Nephron progenitor cell (in vitro differentiated cells): ENCODE measurements at regions not wholly inside any gene's neighbourhood (a gene's known extent, or its start where the extent isn't known, plus 50 kb on each side); places are given as distances from the start of the nearest gene placed in this dataset.

ENCODE experiments used
- DNase-seq: peaks from one replicate; pipeline ENCODE4 v3.0.0; 2021
- H3K27ac Mint-ChIP-seq: 2 replicates; pipeline ENCODE4 v1.8.0; 2021; ENCODE audit warnings: mild to moderate bottlenecking, moderate library complexity, mixed read lengths
- H3K27me3 Mint-ChIP-seq: 2 replicates; pipeline ENCODE4 v1.8.0; 2021; ENCODE audit warnings: mild to moderate bottlenecking, low read depth, mixed read lengths; ENCODE audit not compliant: poor library complexity
- H3K36me3 Mint-ChIP-seq: 2 replicates; pipeline ENCODE4 v1.8.0; 2021; ENCODE audit warnings: low read depth, mixed read lengths
- H3K4me1 Mint-ChIP-seq: 2 replicates; pipeline ENCODE4 v1.8.0; 2021; ENCODE audit warnings: mixed read lengths
- H3K4me3 Mint-ChIP-seq: 2 replicates; pipeline ENCODE4 v1.8.0; 2021; ENCODE audit warnings: mild to moderate bottlenecking, moderate library complexity, mixed read lengths
- H3K9me3 Mint-ChIP-seq: 2 replicates; pipeline ENCODE4 v1.8.0; 2021; ENCODE audit warnings: mild to moderate bottlenecking, moderate library complexity, mixed read lengths
- TF ChIP-seq, protein P1 (sequence below): fragments of 200-600 bp; sonication (generic); IDR thresholded peaks from 2 replicates; pipeline ENCODE4 v1.5.0; 2021; ENCODE audit warnings: antibody characterized with exemption

DNA sequence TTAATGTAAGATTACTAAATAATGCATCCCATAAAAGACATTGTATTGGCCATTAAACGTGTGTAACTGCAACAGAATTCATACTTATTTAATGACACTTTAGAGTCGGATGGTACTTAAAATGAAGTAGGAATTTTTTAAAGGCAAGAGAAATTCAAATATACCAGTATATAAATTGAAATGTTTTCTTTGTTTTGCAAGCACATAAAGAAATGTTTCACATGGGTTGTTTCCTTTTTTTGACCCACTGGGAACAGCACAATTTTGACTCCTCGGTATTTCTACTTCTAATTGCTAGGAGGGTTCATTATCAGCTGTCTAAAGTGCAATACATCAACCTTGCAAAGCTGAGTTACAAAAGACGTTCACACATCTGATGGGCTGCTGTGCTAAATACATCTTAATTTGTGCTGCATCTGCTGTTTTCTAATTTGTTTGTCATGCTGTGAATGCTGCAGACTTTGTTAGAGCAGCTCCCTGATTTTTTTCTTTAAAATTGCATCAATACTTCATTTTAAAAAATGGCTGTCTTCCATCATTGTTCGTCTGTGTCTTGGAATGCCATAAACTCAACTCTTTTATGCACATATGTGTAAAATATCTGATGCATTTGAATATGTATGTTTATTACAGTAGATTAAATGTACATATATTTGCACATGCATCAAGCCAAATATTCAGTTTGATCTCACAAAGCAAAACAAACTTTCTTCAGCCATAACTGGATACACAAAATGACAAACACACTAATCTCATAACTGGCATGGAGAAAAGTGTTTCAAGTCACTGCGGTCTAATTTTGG is 454.0 kb upstream of the GRAMD2B start:
- no peaks in the 10 kb centered on the region for H3K27me3 Mint-ChIP-seq
- no peak overlapping the region for H3K27ac Mint-ChIP-seq
- H3K36me3 Mint-ChIP-seq, result no peaks in the 10 kb centered on the region
- TF ChIP-seq, protein P1, sequence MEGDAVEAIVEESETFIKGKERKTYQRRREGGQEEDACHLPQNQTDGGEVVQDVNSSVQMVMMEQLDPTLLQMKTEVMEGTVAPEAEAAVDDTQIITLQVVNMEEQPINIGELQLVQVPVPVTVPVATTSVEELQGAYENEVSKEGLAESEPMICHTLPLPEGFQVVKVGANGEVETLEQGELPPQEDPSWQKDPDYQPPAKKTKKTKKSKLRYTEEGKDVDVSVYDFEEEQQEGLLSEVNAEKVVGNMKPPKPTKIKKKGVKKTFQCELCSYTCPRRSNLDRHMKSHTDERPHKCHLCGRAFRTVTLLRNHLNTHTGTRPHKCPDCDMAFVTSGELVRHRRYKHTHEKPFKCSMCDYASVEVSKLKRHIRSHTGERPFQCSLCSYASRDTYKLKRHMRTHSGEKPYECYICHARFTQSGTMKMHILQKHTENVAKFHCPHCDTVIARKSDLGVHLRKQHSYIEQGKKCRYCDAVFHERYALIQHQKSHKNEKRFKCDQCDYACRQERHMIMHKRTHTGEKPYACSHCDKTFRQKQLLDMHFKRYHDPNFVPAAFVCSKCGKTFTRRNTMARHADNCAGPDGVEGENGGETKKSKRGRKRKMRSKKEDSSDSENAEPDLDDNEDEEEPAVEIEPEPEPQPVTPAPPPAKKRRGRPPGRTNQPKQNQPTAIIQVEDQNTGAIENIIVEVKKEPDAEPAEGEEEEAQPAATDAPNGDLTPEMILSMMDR, result no peak
- DNase-seq, result no peak
- no peak overlapping the region for H3K4me3 Mint-ChIP-seq
- peaks cover 59% of the 10 kb centered on the region for H3K4me1 Mint-ChIP-seq
- peaks cover 12% of the 10 kb centered on the region for H3K9me3 Mint-ChIP-seq

DNA sequence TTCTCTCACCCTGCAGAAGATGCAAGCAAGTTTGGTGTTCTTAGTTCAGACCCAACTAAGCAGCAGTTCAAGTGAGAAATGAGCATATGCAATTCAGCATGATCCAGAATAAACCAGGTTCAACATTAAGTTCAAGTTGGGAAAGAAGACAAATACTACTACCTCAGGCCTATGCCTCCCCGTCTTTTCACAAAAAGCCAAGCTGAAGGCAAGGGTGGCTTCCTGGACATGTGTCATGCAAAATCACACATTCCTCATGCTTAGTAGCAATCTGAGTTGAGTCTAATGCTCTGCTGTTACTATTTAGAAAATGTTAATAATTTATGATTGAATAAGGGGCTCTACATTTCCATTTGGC is 453.4 kb upstream of the GRAMD2B start:
- Mint-ChIP-seq H3K4me3 (no peak overlapping the region), H3K27ac (no peak overlapping the region), H3K4me1 (peaks cover 60% of the 10 kb centered on the region), H3K36me3 (no peaks in the 10 kb centered on the region), H3K27me3 (no peaks in the 10 kb centered on the region), H3K9me3 (peaks cover 10% of the 10 kb centered on the region)
- DNase-seq, result no peak
- TF ChIP-seq, protein P1, result no peak

DNA sequence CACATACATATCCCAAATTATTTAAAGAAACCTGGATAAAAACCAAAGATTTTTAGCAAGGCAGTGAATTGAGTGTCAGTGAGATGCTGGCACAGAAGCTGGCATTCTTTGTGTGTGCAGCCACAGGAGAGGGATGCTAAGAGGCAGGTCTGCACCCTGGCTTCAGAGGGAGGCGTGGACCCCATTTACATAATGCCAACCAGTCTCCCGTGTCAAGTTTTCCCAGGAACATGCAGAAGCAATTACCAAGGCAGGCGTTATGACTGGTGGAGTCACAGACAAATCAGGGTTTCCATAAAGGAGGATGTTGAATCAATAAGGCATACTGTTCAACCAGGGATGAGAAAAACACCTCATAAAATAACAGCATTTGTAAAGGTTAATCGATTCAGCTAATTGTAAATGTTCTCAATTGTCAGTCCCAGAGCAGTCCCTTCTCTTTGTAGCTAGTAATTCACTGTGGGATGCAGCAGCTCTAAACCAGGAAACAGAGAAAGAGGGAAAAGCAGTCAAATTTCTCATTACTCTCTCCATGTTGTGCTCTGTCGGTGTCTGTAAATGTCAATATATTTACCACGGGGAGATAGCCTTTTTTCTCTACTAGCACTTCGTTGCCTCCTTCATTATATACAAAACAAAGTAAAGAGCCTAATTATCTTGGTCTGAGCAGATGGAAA is 452.4 kb upstream of the GRAMD2B start:
- Mint-ChIP-seq H3K4me1 (peaks cover 55% of the 10 kb centered on the region), H3K9me3 (peaks cover 8% of the 10 kb centered on the region), H3K27me3 (no peaks in the 10 kb centered on the region), H3K27ac (peak overlapping the region; percentile 31), H3K36me3 (no peaks in the 10 kb centered on the region), H3K4me3 (no peak overlapping the region)
- TF ChIP-seq, protein P1, result no peak
- no peak for DNase-seq

DNA sequence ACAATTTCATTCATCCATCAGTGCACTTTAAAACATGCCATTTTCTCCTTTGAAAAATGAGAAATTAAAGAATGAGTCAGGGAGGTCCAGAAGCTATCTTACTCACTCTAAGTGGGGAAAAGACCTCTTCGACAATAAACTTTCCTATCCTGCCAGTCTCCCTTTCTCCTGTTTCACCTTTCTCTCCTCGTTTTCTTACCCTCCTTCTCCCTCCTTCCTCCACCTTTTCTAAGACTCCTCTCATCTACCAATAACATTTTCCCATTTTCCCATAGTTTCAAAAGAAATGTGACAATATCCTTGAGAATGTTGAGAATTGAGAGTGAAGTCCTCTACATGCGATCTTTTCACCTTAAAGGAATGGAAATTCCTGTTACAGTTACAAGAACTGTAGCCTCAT is 450.5 kb upstream of the GRAMD2B start:
- H3K36me3 Mint-ChIP-seq, result no peaks in the 10 kb centered on the region
- no peak for DNase-seq
- TF ChIP-seq, protein P1, result no peak
- no peaks in the 10 kb centered on the region for H3K9me3 Mint-ChIP-seq
- H3K4me1 Mint-ChIP-seq, result peaks cover 50% of the 10 kb centered on the region
- H3K27me3 Mint-ChIP-seq, result no peaks in the 10 kb centered on the region
- H3K27ac Mint-ChIP-seq, result peak overlapping the region; percentile 12
- no peak overlapping the region for H3K4me3 Mint-ChIP-seq

DNA sequence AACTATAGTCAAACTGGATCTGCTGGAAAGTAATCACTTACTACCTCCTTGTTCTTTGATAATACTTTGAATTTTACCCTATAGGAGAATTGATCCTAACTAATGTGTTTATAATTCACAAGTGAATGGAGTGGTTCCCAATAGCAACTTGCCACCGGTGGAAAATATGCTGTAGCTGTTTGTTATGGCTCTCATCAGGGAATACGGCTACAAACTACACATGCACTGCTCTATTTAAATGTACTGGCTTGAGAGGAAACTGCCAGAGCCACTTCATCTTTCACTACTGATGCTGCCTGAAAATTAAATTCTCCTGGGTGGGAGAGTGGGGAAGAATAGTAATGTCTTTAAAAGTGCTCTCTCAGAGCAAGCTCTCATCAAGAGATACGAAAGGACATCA is 448.5 kb upstream of the GRAMD2B start:
- Mint-ChIP-seq H3K27me3 (no peaks in the 10 kb centered on the region), H3K4me3 (no peak overlapping the region), H3K4me1 (peaks cover 33% of the 10 kb centered on the region), H3K36me3 (no peaks in the 10 kb centered on the region), H3K9me3 (no peaks in the 10 kb centered on the region), H3K27ac (no peak overlapping the region)
- no peak for DNase-seq
- TF ChIP-seq, protein P1, result no peak
